ENCODE measurements at regions not wholly inside any gene's neighbourhood (a gene's known extent, or its start where the extent isn't known, plus 50 kb on each side); places are given as distances from the start of the nearest gene placed in this dataset.

DNA sequence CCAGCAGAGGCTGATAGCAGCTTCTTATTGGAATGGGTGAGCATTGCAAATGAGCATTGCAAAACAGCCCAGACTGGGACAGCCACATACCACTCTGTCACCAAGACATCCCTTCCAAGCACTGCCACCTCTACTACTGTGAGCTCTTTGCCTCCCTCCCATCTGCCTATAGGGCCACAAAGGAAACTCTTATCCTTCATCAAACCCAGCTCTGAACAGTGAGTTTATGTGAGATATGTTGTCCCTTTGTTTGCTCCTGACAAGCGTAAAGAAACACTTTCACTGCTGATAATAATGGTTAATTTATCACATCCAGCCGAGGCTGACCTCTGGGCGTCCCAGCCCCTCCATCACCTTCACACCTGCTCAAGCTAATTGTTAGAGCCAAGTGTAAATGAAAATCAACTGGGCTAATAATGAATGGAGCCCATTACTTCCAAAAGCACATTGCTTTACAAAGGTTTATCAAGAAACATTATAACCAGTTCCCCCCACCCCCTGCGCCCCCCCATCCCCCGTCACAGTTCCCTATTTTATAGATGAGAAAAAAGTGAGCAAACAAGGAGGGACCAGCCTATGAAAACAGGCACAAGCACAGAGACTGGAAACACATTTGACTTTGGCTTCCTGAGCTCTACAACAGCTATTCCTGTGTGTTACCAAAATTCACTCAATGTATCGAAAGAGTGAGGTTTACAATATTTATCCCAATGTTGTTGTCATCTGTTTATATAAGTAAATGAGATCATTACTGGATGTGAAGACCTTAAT lies 146.3 kb downstream of the ANXA2 start:
- H3K36me3 ChIP-seq (ENCODE audit: low read depth, missing control alignments): no peaks in the 10 kb centered on the region
- intact Hi-C loops (cut with DNase I; ENCODE audit: low total_unique reads): no loop called here
- no peak for TF ChIP-seq POLR2A (IDR thresholded peaks at IDR 0.05)
- TF ChIP-seq, protein P1, sequence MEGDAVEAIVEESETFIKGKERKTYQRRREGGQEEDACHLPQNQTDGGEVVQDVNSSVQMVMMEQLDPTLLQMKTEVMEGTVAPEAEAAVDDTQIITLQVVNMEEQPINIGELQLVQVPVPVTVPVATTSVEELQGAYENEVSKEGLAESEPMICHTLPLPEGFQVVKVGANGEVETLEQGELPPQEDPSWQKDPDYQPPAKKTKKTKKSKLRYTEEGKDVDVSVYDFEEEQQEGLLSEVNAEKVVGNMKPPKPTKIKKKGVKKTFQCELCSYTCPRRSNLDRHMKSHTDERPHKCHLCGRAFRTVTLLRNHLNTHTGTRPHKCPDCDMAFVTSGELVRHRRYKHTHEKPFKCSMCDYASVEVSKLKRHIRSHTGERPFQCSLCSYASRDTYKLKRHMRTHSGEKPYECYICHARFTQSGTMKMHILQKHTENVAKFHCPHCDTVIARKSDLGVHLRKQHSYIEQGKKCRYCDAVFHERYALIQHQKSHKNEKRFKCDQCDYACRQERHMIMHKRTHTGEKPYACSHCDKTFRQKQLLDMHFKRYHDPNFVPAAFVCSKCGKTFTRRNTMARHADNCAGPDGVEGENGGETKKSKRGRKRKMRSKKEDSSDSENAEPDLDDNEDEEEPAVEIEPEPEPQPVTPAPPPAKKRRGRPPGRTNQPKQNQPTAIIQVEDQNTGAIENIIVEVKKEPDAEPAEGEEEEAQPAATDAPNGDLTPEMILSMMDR (IDR thresholded peaks at IDR 0.05): no peak
- no peak overlapping the region for H3K4me3 ChIP-seq
- no peaks in the 10 kb centered on the region for H3K9me3 ChIP-seq
- H3K27me3 ChIP-seq: no peaks in the 10 kb centered on the region
- H3K27ac ChIP-seq: no peak overlapping the region
- WGBS, 2 donors: 59 to 62% methylated on average over 6 of the region's 6 CpGs
- no peaks in the 10 kb centered on the region for H3K4me1 ChIP-seq
- no peak for DNase-seq

DNA sequence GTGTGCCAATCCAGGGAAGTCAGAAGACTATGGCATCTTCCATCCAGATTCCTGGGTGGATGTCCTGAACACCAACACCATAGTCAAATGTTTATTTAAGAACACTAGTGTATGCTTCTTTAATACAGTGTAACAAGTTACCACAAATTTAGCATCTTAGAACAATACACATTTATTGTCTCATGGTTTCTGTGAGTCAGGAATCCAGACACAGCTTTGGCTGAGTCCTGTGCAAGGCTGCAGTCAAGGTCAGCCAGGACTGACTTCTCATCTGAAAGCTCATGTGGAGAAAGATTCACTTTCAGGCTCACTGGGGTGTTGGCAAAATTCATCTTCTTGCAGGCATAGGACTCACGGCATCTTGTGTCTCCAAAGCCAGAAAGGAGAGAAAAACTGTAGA lies 143.4 kb downstream of the ANXA2 start:
- Histone ChIP-seq H3K9me3 (no peaks in the 10 kb centered on the region), H3K4me1 (no peaks in the 10 kb centered on the region), H3K27me3 (no peaks in the 10 kb centered on the region), H3K27ac (no peak overlapping the region), H3K36me3 (ENCODE audit: low read depth, missing control alignments) (no peaks in the 10 kb centered on the region), H3K4me3 (no peak overlapping the region)
- 100% methylated on average over 1 of the region's 1 CpG for WGBS, 2 donors
- intact Hi-C loops (cut with DNase I; ENCODE audit: low total_unique reads): no loop called here
- no peak for TF ChIP-seq POLR2A (IDR thresholded peaks at IDR 0.05)
- TF ChIP-seq, protein P1 (IDR thresholded peaks at IDR 0.05): no peak
- no peak for DNase-seq

DNA sequence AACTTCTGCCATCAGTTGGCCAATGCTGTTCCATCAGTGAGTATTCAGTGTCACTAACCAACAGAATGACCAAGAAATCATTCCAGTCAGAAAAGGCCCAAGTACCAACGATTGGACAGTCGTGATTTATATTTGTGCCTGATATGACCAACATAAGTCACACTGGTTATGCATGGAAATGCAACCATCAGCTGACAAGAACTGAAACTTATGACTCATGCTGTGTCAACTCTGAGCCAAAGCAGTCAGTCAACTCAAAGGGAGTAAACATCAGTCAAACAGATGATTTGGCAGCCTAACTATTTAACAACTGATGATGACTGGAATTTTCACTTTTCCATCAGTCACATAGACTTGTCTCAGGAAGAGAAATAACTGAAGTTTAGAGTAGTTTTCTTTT lies 142.4 kb downstream of the ANXA2 start:
- DNase-seq: no peak
- WGBS, 2 donors: 62 to 66% methylated on average over 2 of the region's 2 CpGs

DNA sequence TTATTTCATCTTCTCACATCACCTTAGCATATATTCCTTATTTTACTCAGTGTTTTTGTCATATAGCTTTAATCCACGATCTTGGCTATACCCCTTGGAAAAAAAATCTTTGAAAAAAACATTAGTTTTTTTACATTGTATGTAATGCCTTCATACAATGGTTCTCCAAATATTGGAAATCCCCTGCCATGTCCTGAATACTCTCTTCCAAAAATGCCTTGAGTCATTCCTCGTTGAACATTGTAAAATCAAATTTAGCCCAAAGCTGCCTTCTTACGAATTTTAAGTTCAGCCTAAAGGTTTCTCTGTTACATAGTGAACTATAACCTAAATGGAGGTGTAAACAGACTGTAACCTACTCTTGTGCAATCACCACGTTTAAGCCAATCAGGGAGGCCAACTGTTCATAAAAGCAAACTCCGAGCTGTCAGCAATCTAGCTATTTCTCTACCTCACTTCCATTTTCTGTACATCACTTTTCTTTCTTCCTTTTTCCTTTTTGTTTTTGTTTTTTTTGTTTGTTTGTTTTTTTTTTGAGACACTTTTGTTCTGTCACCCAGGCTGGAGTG lies 140.1 kb downstream of the ANXA2 start:
- TF ChIP-seq POLR2A (IDR thresholded peaks at IDR 0.05): no peak
- H3K9me3 ChIP-seq: no peaks in the 10 kb centered on the region
- H3K4me3 ChIP-seq: no peak overlapping the region
- WGBS, 2 donors: 87% methylated on average over 5 of the region's 5 CpGs
- no peak overlapping the region for H3K27ac ChIP-seq
- no peak for DNase-seq
- no peaks in the 10 kb centered on the region for H3K36me3 ChIP-seq (ENCODE audit: low read depth, missing control alignments)
- H3K27me3 ChIP-seq: no peaks in the 10 kb centered on the region
- H3K4me1 ChIP-seq: no peaks in the 10 kb centered on the region
- intact Hi-C loops (cut with DNase I; ENCODE audit: low total_unique reads): no loop called here

More for the DNA sequence above, 142.4 kb downstream of the ANXA2 start:
- no peak overlapping the region for H3K27ac ChIP-seq
- H3K4me3 ChIP-seq: no peak overlapping the region
- H3K9me3 ChIP-seq: no peaks in the 10 kb centered on the region
- H3K4me1 ChIP-seq: no peaks in the 10 kb centered on the region
- no peak for TF ChIP-seq POLR2A (IDR thresholded peaks at IDR 0.05)
- TF ChIP-seq, protein P1 (IDR thresholded peaks at IDR 0.05): no peak
- intact Hi-C loops (cut with DNase I; ENCODE audit: low total_unique reads): no loop called here
- H3K27me3 ChIP-seq: no peaks in the 10 kb centered on the region
- H3K36me3 ChIP-seq (ENCODE audit: low read depth, missing control alignments): no peaks in the 10 kb centered on the region

DNA sequence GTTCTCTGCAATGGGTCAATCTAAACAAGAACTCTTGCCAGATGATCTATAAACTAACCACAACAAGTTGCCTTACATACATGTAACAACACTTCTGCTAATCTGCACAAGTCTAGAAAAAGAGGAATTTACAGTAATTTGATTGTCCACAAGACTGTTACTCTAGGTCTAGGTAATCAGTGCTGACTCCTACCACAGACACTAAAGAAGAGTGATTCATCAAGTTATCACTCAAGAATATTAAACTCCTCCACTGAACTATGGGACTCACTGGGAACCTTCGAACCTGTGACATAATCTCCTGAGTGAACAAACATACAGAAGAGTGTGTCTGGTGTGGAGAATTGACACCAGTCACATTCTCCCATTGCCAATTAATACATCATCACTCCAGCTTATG lies 138.3 kb downstream of the ANXA2 start:
- Histone ChIP-seq H3K36me3 (ENCODE audit: low read depth, missing control alignments) (no peaks in the 10 kb centered on the region), H3K9me3 (no peaks in the 10 kb centered on the region), H3K4me1 (no peaks in the 10 kb centered on the region), H3K27me3 (no peaks in the 10 kb centered on the region), H3K27ac (no peak overlapping the region), H3K4me3 (no peak overlapping the region)
- intact Hi-C loops (cut with DNase I; ENCODE audit: low total_unique reads): no loop called here
- 82 to 85% methylated on average over 1 of the region's 1 CpG for WGBS, 2 donors
- TF ChIP-seq, protein P1 (IDR thresholded peaks at IDR 0.05): no peak
- no peak for DNase-seq

Measured in testis (tissue), 2 donors.